DMS53 (cell line): ENCODE measurements at regions not wholly inside any gene's neighbourhood (a gene's known extent, or its start where the extent isn't known, plus 50 kb on each side); places are given as distances from the start of the nearest gene placed in this dataset.
A peak's percentile ranks its signal among the peaks of the same experiment; 100 is the strongest.

Source experiments
- DNase-seq: peaks from one replicate; lab custom pipeline; 2025; lab: John Stamatoyannopoulos, UW

- DNase-seq = peak; percentile 53
Measured at GRCh38 chr5:34533582-34534522, 122.3 kb upstream of the RAI14 start.

GRCh38 chr5:34534523-34535103 lies 121.5 kb upstream of the RAI14 start:
- DNase-seq = no peak

- no peak for DNase-seq
Measured at GRCh38 chr5:34535433-34535832, 120.7 kb upstream of the RAI14 start.

GRCh38 chr5:34535944-34536623 lies 120.0 kb upstream of the RAI14 start:
- peak; percentile 25 for DNase-seq

- no peak for DNase-seq
Measured at GRCh38 chr5:34536699-34537098, 119.4 kb upstream of the RAI14 start.

- DNase-seq = peak; percentile 34
Measured at GRCh38 chr5:34538026-34538672, 118.0 kb upstream of the RAI14 start.

GRCh38 chr5:34539183-34539582 lies 116.9 kb upstream of the RAI14 start:
- DNase-seq = no peak

GRCh38 chr5:34541067-34541466 lies 115.1 kb upstream of the RAI14 start:
- DNase-seq = no peak

- no peak for DNase-seq
Measured at GRCh38 chr5:34542818-34543217, 113.3 kb upstream of the RAI14 start.

GRCh38 chr5:34543687-34544086 lies 112.4 kb upstream of the RAI14 start:
- DNase-seq = no peak

- no peak for DNase-seq
Measured at GRCh38 chr5:34544403-34544802, 111.7 kb upstream of the RAI14 start.

- no peak for DNase-seq
Measured at GRCh38 chr5:34545164-34545563, 111.0 kb upstream of the RAI14 start.

GRCh38 chr5:34545626-34546025 lies 110.5 kb upstream of the RAI14 start:
- no peak for DNase-seq

- peak; percentile 33 for DNase-seq
Measured at GRCh38 chr5:34547300-34548085, 108.6 kb upstream of the RAI14 start.

GRCh38 chr5:34548086-34548403 lies 108.1 kb upstream of the RAI14 start:
- DNase-seq = no peak

GRCh38 chr5:34550247-34550646 lies 105.9 kb upstream of the RAI14 start:
- DNase-seq = no peak

GRCh38 chr5:34550964-34551363 lies 105.2 kb upstream of the RAI14 start:
- DNase-seq = peak; percentile 20

GRCh38 chr5:34551911-34552433 lies 104.2 kb upstream of the RAI14 start:
- no peak for DNase-seq

- DNase-seq = no peak
Measured at GRCh38 chr5:34552686-34553085, 103.4 kb upstream of the RAI14 start.

GRCh38 chr5:34553581-34553980 lies 102.5 kb upstream of the RAI14 start:
- DNase-seq = no peak

- DNase-seq = no peak
Measured at GRCh38 chr5:34554641-34555040, 101.5 kb upstream of the RAI14 start.
